ENCODE measurements at regions not wholly inside any gene's neighbourhood (a gene's known extent, or its start where the extent isn't known, plus 50 kb on each side); places are given as distances from the start of the nearest gene placed in this dataset.

DNA sequence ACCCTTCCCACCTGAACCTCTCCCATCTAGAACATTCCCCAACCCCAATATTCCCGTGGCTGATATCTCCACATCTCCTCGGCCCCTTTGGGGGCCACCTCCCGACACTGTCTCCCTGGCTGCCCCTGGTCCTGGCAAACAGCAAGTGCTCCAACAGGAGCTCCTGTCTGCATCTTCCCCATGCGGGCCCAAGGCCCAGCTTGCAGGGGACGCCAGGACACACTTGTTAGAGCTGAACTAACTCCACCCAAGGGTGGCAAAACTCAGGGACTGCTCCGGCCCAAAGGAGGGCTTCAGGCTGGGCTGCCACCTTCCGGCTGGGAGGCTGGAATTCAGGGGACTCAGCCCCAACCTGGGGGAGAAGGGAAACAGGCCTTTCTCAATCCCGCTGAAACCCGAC, 106.6 kb downstream of the NCOR2 start:
- no peak overlapping the region for H3K27ac Mint-ChIP-seq
- peaks cover 2% of the 10 kb centered on the region for H3K9me3 Mint-ChIP-seq (ENCODE audit: low read depth)
- H3K27me3 Mint-ChIP-seq = no peaks in the 10 kb centered on the region
- peaks cover 58% of the 10 kb centered on the region for H3K4me1 Mint-ChIP-seq
- ATAC-seq = no peak
- DNase-seq = no peak
- no peak overlapping the region for H3K4me3 Mint-ChIP-seq
- CTCF ChIA-PET = no interaction called here
- peaks cover 26% of the 10 kb centered on the region for H3K36me3 Mint-ChIP-seq

DNA sequence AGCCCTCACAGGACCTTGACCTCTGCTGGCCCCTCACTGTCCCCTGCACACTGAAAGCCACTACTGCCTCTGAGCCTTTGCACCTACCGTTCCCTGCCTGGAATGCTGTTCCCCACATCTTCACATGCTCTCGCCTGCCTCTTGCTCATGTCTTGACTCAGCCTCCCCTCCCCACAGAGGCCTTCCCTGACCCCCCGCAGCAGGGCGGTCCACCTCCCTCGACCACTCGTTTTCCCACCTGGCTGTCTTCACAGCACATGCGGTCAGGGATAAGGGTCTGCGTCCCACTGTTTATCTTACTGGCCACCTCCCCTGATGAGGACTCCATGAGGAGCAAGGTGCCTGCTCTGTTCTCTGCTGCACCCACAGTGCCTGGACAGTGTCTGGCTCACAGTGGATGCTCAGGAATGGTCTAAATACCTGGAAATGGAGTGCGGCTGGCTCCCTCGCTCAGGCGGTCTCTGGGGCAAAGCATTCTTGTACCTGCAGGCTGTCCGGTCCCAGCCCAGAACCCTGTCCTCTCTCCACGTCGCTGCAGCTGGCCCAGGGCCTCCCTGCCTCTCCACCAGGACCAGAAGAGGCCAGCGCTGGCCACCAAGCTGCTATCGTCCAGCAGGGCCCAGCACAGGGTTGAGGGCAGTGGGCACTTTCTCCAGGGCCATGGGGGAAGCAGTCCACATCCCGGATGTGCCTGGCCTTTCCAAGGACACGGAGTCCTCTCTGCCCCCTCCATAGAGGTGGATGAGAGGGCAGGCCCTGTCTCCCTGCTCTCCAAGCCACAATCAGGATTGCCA, 107.4 kb downstream of the NCOR2 start:
- H3K4me3 Mint-ChIP-seq = no peak overlapping the region
- H3K4me1 Mint-ChIP-seq = peaks cover 56% of the 10 kb centered on the region
- CTCF ChIA-PET = no interaction called here
- DNase-seq = no peak
- H3K36me3 Mint-ChIP-seq = peaks cover 19% of the 10 kb centered on the region
- no peak overlapping the region for H3K27ac Mint-ChIP-seq
- peaks cover 2% of the 10 kb centered on the region for H3K9me3 Mint-ChIP-seq (ENCODE audit: low read depth)
- peaks cover under 1% of the 10 kb centered on the region for H3K27me3 Mint-ChIP-seq
- no peak for ATAC-seq

DNA sequence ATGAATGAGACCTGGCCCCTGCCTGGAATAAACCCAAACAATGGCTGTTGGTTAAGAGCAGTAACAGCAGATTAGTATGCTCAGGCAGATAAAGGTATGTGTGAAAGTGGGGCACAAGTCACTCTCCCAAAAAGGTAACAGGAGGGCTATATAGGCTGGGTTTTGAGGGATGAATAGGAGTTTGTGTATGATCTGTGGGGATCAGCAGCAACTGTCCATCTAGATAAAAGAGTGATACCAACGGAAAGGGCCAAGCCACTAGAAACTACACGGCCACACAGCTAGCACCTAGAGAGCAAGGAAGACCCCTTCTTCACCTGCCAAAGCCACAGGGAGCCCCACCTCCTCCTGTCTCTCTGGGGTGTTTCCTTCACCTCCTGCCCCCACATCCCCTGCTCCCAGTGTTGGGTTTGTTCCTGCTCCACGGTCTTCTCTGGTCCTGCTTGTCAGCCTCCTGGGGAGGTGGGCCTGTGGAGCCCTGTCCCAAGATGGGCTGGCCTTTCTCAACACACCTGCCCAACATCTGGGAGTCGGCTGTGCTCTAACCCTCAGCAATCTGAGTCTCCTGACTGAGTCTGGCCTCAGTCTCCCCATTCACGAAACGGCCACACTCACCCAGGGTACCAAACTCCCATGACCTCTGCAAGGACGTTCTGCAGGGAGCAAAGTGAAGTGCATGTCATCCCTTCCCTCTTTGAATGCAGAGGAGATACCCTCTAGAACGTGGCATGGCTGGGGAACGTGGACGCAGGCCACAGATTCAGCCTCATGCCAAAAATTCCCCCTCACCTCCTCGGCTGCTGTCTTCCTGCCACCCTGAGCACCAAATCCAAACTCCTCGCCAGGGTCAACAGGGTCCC, 108.2 kb downstream of the NCOR2 start:
- no peak overlapping the region for H3K4me3 Mint-ChIP-seq
- H3K9me3 Mint-ChIP-seq (ENCODE audit: low read depth) = no peaks in the 10 kb centered on the region
- no peak overlapping the region for H3K27ac Mint-ChIP-seq
- H3K27me3 Mint-ChIP-seq = peaks cover 4% of the 10 kb centered on the region
- DNase-seq (no peak), ATAC-seq (no peak)
- CTCF ChIA-PET = no interaction called here
- peaks cover 56% of the 10 kb centered on the region for H3K4me1 Mint-ChIP-seq
- H3K36me3 Mint-ChIP-seq = peaks cover 15% of the 10 kb centered on the region

DNA sequence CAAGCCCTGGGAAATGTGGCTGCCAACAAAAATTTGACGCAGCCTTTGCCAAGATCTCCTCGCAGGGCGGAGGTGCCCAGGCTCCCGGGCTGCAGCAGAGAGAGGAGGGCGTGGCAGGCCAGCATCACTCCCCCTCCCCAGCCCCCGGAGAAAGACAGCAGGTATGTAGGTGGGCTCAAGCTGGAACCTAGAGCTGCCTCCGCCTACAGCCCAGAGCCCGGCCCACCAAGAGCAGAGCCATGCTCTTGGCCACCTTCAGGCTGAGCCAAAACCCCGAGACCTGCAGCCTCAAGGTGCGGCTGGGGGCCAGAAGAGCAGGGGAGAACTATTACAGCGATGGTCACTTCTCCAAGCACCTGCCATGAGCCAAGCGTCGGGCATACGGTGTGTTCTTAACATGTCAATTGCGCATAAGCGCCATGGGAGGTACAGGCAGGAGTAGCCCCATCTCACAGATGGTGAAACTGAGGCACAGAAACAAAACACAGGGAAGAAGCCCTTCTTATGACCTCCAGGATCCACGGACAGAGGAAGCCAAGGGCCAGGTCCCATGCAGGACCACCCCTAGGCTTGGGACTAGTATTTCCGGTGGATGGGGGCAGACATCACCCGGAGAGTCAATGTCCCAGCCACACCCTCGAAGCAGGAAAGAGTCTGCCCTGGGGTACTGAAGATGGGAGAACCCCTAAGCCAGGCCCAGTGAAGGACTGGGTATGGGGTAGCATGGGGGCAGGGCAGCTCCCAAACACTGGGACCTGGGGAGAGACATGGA, 109.0 kb downstream of the NCOR2 start:
- DNase-seq (no peak), ATAC-seq (no peak)
- H3K27ac Mint-ChIP-seq = no peak overlapping the region
- peaks cover 4% of the 10 kb centered on the region for H3K27me3 Mint-ChIP-seq
- H3K4me1 Mint-ChIP-seq = peaks cover 60% of the 10 kb centered on the region
- CTCF ChIA-PET = no interaction called here
- no peak overlapping the region for H3K4me3 Mint-ChIP-seq
- peaks cover 15% of the 10 kb centered on the region for H3K36me3 Mint-ChIP-seq
- no peaks in the 10 kb centered on the region for H3K9me3 Mint-ChIP-seq (ENCODE audit: low read depth)

DNA sequence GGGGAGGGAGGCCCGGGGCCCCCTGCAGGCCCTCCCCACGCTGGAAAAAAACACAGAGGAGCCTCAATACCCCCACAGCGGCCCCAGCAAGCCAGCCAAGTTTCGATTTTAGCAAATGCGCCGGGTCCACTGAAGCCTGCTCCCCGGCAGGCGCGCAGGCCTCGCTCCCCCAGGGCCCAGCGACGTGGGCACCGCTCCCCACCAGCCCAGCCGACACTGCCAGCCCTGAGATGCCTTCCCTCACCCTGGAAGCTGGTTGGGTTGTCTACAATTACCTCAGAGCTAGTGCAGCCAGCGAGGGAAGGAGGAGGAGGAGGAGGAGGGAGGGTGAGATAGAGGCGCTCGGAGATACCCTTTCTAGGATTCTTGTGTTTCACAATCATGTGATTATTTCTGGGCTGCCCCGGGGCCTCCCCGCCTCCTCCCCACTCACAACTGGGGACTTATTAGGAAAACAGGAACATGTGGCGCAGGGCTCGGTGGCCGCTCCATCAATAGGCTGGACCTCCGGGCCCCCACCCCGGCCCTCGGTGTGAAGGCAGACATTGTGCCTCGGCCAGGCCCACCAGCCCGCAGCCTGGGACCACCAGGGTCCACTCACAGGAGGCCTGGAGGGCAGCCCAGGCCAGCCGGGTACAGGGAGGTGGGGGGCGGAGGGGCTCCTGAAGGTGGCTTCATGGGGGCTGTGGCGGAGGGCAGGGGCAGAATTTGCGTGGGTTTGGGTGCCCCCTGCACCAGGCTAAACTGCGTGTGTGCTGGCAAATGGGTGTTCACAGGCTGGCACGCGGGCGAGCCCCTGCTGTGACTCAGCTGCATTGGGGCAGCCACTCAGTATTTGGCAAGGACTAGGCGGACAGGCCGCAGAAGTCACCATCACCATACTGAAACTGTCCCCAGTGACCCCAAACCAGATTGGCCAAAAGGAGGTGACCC, 109.9 kb downstream of the NCOR2 start:
- peaks cover 4% of the 10 kb centered on the region for H3K27me3 Mint-ChIP-seq
- peaks cover 15% of the 10 kb centered on the region for H3K36me3 Mint-ChIP-seq
- peak; percentile 71 for DNase-seq
- CTCF ChIA-PET = interaction anchor here (1.2 to 5.2 kb wide), 2 partner anchors 7 to 27 kb away, joined by 3 to 49 read pairs; no protein-coding TSS in a partner anchor
- ATAC-seq = peak; percentile 46
- H3K4me1 Mint-ChIP-seq = peaks cover 64% of the 10 kb centered on the region
- no peaks in the 10 kb centered on the region for H3K9me3 Mint-ChIP-seq (ENCODE audit: low read depth)
- peak overlapping the region; percentile 64 for H3K4me3 Mint-ChIP-seq
- H3K27ac Mint-ChIP-seq = peak overlapping the region; percentile 87

DNA sequence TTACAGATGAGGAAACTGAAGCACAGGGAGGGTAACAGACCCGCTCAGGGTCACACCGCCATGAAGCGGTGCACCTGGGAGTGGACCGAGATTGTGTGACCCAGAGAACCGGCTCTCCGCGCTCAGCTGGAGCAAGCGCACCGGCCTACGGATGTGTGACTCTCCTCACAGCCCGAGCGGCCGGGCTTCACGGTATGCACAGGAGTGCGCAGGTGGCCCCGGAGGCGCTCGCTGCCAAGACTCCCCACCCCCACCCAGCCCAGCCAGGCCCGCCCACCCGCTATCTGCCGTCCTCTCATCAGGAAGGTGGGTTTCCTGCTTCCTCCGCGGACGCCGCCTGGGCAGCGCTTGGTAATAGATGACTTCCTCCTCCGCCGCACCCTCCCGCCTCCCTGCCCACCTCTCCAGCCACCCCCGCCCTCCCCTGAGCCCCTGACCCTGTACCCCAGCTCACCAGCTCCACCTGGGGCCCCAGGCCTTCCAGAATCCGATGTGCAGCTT, 110.7 kb downstream of the NCOR2 start:
- CTCF ChIA-PET = interaction anchor here (0.9 to 5.2 kb wide), 3 partner anchors 8 to 56 kb away, joined by 3 to 49 read pairs (median 3); no protein-coding TSS in a partner anchor

DNA sequence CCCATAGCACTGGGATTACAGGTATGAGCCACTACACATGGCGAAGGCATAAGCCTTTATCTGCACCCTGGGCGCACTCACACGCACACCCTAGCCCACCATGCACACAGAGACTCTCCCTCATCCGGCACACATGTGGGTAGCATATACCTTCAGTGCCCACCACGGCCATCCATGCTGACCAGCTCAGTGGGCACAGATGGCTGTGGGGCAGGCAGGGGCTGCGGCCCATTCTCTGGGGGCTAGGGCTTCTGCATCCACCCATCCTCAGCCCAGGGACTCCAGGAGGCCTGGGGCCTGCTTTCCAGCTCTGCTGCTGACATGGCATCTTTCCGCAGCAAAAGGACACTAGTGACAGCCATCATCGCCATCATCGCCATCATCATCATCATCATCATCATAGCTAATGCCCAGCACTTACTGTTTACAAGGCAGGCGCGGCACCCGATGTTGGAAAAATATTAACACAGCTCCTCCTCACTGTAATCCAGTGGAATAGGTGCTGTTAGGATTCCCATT, 111.2 kb downstream of the NCOR2 start:
- CTCF ChIA-PET = interaction anchor here (0.9 to 5.2 kb wide), 6 partner anchors 9 to 310 kb away, joined by 3 to 49 read pairs (median 3); no protein-coding TSS in a partner anchor
- peaks cover 4% of the 10 kb centered on the region for H3K27me3 Mint-ChIP-seq
- no peak overlapping the region for H3K27ac Mint-ChIP-seq
- H3K9me3 Mint-ChIP-seq (ENCODE audit: low read depth) = no peaks in the 10 kb centered on the region
- H3K4me1 Mint-ChIP-seq = peaks cover 71% of the 10 kb centered on the region
- peak overlapping the region; percentile 64 for H3K4me3 Mint-ChIP-seq
- peaks cover 15% of the 10 kb centered on the region for H3K36me3 Mint-ChIP-seq
- ATAC-seq (no peak), DNase-seq (no peak)

More for the DNA sequence above, 110.7 kb downstream of the NCOR2 start:
- ATAC-seq = peak; percentile 25
- Mint-ChIP-seq H3K4me1 (peaks cover 69% of the 10 kb centered on the region), H3K27ac (peak overlapping the region; percentile 87), H3K36me3 (peaks cover 15% of the 10 kb centered on the region), H3K4me3 (peak overlapping the region; percentile 64), H3K27me3 (peaks cover 4% of the 10 kb centered on the region), H3K9me3 (ENCODE audit: low read depth) (no peaks in the 10 kb centered on the region)
- DNase-seq = peak; percentile 76

DNA sequence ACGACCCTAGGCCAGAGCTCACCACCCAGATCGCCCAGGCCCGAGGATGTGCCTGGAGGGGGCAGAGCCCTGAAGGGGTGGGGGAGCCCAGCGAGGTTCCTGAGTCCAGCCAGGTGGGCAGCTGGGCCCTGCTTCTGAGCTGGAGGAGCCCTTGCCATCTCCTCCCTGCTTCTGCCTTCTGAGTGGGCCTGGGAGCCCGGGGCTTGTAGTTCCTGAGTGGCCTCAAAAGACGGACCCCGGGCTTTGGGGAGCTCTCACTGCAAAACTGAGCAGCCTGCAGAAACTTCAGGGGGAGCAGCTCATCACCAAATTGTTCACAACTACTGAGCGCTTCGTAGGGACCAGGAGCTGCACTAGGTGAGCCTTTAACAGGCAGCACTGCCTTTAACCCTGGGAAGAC, 112.1 kb downstream of the NCOR2 start:
- no peak overlapping the region for H3K4me3 Mint-ChIP-seq
- CTCF ChIA-PET = interaction anchor here (0.9 to 5.2 kb wide), 6 partner anchors 10 to 423 kb away, joined by 3 to 49 read pairs (median 3); no protein-coding TSS in a partner anchor
- peaks cover 4% of the 10 kb centered on the region for H3K27me3 Mint-ChIP-seq
- peaks cover 15% of the 10 kb centered on the region for H3K36me3 Mint-ChIP-seq
- H3K27ac Mint-ChIP-seq = peak overlapping the region; percentile 22
- DNase-seq (no peak), ATAC-seq (no peak)
- no peaks in the 10 kb centered on the region for H3K9me3 Mint-ChIP-seq (ENCODE audit: low read depth)
- peaks cover 80% of the 10 kb centered on the region for H3K4me1 Mint-ChIP-seq

DNA sequence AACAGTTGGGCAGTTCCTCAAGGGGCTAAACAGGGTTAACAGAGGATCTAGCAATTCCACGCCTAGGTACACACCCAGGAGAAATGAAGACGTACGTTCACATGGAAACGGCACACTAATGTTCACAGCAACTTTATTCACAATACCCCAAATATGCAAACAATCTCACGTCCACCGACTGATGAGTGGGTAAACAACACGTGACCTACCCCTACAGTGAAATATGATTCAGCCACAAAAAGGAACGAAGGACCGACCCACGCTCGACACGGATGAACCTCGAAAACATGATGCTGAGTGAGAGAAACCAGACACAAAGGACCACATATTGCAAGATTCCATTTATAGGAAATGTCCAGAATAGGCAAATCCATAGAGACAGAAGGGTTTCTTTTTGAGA, 112.7 kb downstream of the NCOR2 start:
- H3K27ac Mint-ChIP-seq = peak overlapping the region; percentile 56
- ATAC-seq (no peak), DNase-seq (no peak)
- no peak overlapping the region for H3K4me3 Mint-ChIP-seq
- H3K27me3 Mint-ChIP-seq = peaks cover 4% of the 10 kb centered on the region
- H3K4me1 Mint-ChIP-seq = peaks cover 80% of the 10 kb centered on the region
- H3K9me3 Mint-ChIP-seq (ENCODE audit: low read depth) = no peaks in the 10 kb centered on the region
- CTCF ChIA-PET = interaction anchor here (1.1 to 5.2 kb wide), 3 partner anchors 10 to 422 kb away, joined by 3 to 49 read pairs (median 3); no protein-coding TSS in a partner anchor
- peaks cover 11% of the 10 kb centered on the region for H3K36me3 Mint-ChIP-seq

DNA sequence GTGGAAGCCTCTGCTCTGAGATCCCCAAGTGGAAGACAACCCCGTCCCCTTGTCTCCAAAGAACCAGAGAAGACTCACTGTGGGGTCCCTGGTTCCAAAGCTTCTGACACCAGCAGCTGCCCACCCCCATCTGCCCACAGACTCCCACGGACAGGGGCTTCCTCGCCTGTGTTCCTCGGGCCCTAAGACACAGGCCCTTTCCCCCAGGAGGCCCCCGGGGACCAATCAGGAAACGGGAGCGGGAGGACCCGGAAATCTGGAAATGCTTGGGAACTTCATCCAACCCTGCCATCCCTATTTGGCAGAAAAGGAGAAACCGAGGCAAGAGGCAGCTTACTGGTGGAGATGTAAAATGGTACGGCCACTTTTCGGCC, 113.1 kb downstream of the NCOR2 start:
- Mint-ChIP-seq H3K9me3 (ENCODE audit: low read depth) (no peaks in the 10 kb centered on the region), H3K4me1 (peaks cover 77% of the 10 kb centered on the region), H3K27me3 (peaks cover 4% of the 10 kb centered on the region), H3K36me3 (peaks cover 8% of the 10 kb centered on the region), H3K4me3 (no peak overlapping the region), H3K27ac (peak overlapping the region; percentile 84)
- DNase-seq = no peak
- CTCF ChIA-PET = interaction anchor here (1.3 to 5.2 kb wide), 3 partner anchors 11 to 486 kb away, joined by 3 to 49 read pairs (median 5); no protein-coding TSS in a partner anchor
- ATAC-seq = no peak

DNA sequence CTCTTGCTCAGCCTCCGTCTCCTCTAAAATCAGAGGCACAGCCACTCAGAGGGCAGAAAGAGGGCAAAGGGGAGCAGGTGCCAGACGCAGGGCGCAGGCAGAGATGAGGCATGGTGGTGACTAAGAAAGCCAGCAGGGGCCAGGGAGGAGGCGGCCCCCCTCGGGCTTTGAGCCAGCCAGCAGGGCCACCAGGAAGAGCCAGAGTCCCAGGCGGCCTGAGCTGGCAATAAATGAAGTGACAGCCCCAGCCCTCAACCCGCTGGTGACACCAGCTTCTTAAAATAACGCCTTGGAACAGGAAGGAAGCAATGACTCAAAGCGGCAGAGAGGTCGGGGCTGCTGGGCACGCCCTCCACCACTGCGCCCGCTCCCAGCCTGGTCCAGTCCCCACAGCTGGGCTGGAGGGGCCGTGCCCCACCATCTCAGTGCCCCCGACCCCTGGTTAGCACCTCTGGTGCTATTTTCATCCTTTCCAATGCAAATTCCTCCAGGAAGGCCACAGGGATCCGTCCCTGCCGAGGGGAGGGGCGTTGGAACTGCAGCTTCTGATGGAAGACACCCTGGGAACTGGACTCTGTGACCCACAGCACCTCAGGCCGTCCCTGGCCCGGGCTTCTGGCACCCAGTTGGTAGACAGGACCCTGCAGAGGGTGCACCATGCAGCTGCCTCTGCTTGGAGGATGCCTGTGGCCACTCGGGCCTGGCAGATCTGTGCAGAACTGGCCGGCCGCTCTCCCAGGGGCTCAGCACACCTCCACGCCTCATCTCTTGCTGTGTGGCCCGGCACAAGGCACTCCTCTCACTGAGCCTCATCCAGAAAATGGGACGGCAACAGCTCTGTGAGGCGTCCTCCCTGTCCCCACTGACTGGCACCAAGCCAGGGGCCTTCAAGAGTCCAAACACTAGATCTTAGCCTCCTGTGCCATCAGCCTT, 113.7 kb downstream of the NCOR2 start:
- ATAC-seq (peak; percentile 85), DNase-seq (peak; percentile 94)
- Mint-ChIP-seq H3K4me3 (peak overlapping the region; percentile 35), H3K27ac (peak overlapping the region; percentile 84), H3K4me1 (peaks cover 73% of the 10 kb centered on the region), H3K36me3 (peaks cover 4% of the 10 kb centered on the region), H3K9me3 (ENCODE audit: low read depth) (no peaks in the 10 kb centered on the region), H3K27me3 (peaks cover 4% of the 10 kb centered on the region)
- CTCF ChIA-PET = interaction anchor here (0.9 to 5.2 kb wide), 7 partner anchors 11 to 486 kb away, joined by 3 to 49 read pairs (median 3); no protein-coding TSS in a partner anchor
